SK-N-SH (cell line): ENCODE measurements at regions not wholly inside any gene's neighbourhood (a gene's known extent, or its start where the extent isn't known, plus 50 kb on each side); places are given as distances from the start of the nearest gene placed in this dataset.
A peak's percentile ranks its signal among the peaks of the same experiment; 100 is the strongest.

Experiments used
- CTCF ChIA-PET: fragments of 300-600, 350-600 bp; formaldehyde crosslinking; extraction: SDS; loops from one replicate; lab custom pipeline; 2021; lab: Yijun Ruan, JAX
- POLR2A ChIA-PET: fragments of 350-600 bp; sonication (Branson Sonifier 250); formaldehyde crosslinking; extraction: SDS; loops from one replicate; lab custom pipeline; 2020; ENCODE audit warnings: antibody characterized with exemption, inconsistent platforms; lab: Yijun Ruan, JAX
- DNase-seq: peaks from one replicate; pipeline ENCODE4 v3.0.0; 2012
- H2AFZ ChIP-seq: fragments of 200-600 bp; sonication (generic); 2 replicates; pipeline ENCODE4 v1.8.1; 2016; ENCODE audit warnings: antibody characterized with exemption, mild to moderate bottlenecking, low read depth
- H3F3A ChIP-seq: fragments of 200-600 bp; sonication (generic); replicated peaks from 2 replicates; pipeline ENCODE3; 2016; ENCODE audit warnings: antibody characterized with exemption, mild to moderate bottlenecking; ENCODE audit not compliant: insufficient read depth
- H3K27ac ChIP-seq, 2 experiments: fragments of 200-500 bp in 1 of 2; fragments of 200-600 bp in 1 of 2; sonication (Bioruptor generic) in 1 of 2; sonication (generic), shearing (Covaris generic) in 1 of 2; 2 replicates each; pipeline versions ENCODE4 v1.5.1 to v1.6.1; 2014 to 2016; ENCODE audit warnings: low read depth in 2 of 2, inconsistent platforms in 1 of 2, low read length in 1 of 2, mild to moderate bottlenecking in 1 of 2, mixed read lengths in 1 of 2
- H3K27me3 ChIP-seq: fragments of 200-600 bp; sonication (generic), shearing (Covaris generic); 2 replicates; pipeline ENCODE4 v1.6.1; 2016; ENCODE audit warnings: mixed run types; ENCODE audit not compliant: insufficient read depth
- H3K36me3 ChIP-seq, 2 experiments: fragments of 200-500 bp in 1 of 2; fragments of 200-600 bp in 1 of 2; sonication (Bioruptor generic) in 1 of 2; sonication (generic) in 1 of 2; replicated peaks in 1 of 2; 2 replicates each; pipeline versions ENCODE3 to v1.5.1; 2014 to 2016; ENCODE audit warnings: low read length in 1 of 2, mild to moderate bottlenecking in 1 of 2; ENCODE audit not compliant: insufficient read depth in 2 of 2, control insufficient read depth in 1 of 2
- H3K4me1 ChIP-seq, 2 experiments: fragments of 200-500 bp in 1 of 2; fragments of 200-600 bp in 1 of 2; sonication (Bioruptor generic) in 1 of 2; sonication (generic), shearing (Covaris generic) in 1 of 2; 2 replicates each; pipeline versions ENCODE4 v1.5.1 to v1.6.1; 2014 to 2016; ENCODE audit warnings: low read depth in 1 of 2, low read length in 1 of 2, mixed run types in 1 of 2; ENCODE audit not compliant: insufficient read depth in 2 of 2, control insufficient read depth in 1 of 2
- H3K4me2 ChIP-seq: fragments of 200-600 bp; sonication (generic), shearing (Covaris generic); 2 replicates; pipeline ENCODE4 v1.6.1; 2017; ENCODE audit warnings: mixed run types
- H3K4me3 ChIP-seq, 2 experiments: fragments of 200-500 bp in 1 of 2; fragments of 200-600 bp in 1 of 2; sonication (Bioruptor generic) in 1 of 2; sonication (generic), shearing (Covaris generic) in 1 of 2; 2 replicates each; pipeline versions ENCODE4 v1.5.1 to v1.8.1; 2014 to 2016; ENCODE audit warnings: low read depth in 2 of 2, inconsistent platforms in 1 of 2, low read length in 1 of 2, mild to moderate bottlenecking in 1 of 2, mixed read lengths in 1 of 2, moderate library complexity in 1 of 2
- H3K79me2 ChIP-seq: fragments of 200-600 bp; sonication (generic); 2 replicates; pipeline ENCODE4 v1.8.1; 2017; ENCODE audit warnings: mild to moderate bottlenecking; ENCODE audit not compliant: insufficient read depth
- H3K9ac ChIP-seq: fragments of 200-600 bp; sonication (generic); 2 replicates; pipeline ENCODE4 v1.6.1; 2017; ENCODE audit warnings: mixed run types
- H3K9me2 ChIP-seq: fragments of 200-600 bp; sonication (generic); 2 replicates; pipeline ENCODE4 v1.6.1; 2017; ENCODE audit warnings: mixed run types
- H3K9me3 ChIP-seq: fragments of 200-600 bp; sonication (generic); 2 replicates; pipeline ENCODE4 v1.6.1; 2017; ENCODE audit warnings: mixed run types, mild to moderate bottlenecking, moderate library complexity
- H4K20me1 ChIP-seq: fragments of 200-600 bp; sonication (generic); 2 replicates; pipeline ENCODE4 v1.6.1; 2017; ENCODE audit warnings: mild to moderate bottlenecking, mixed run types; ENCODE audit not compliant: insufficient read depth
- GABPA ChIP-seq: IDR thresholded peaks from 2 replicates; pipeline ENCODE4 v1.4.0; 2012; ENCODE audit warnings: low read depth, mild to moderate bottlenecking
- NFIC ChIP-seq: IDR thresholded peaks from 2 replicates; pipeline ENCODE4 v1.4.0; 2012; ENCODE audit warnings: borderline replicate concordance
- SIN3A ChIP-seq: IDR thresholded peaks from 2 replicates; pipeline ENCODE4 v1.6.1; 2012; ENCODE audit warnings: low read depth, mild to moderate bottlenecking, low read length, moderate library complexity, borderline replicate concordance
- TAF1 ChIP-seq: IDR thresholded peaks from 2 replicates; pipeline ENCODE4 v1.6.1; 2012; ENCODE audit warnings: low read depth, mild to moderate bottlenecking, low read length, moderate library complexity, borderline replicate concordance
- TCF12 ChIP-seq: IDR thresholded peaks from 2 replicates; pipeline ENCODE4 v1.4.0; 2012
- YY1 ChIP-seq: IDR thresholded peaks from 2 replicates; pipeline ENCODE4 v1.4.0; 2012; ENCODE audit warnings: low read depth, mild to moderate bottlenecking
- WGBS: methylation state at CpG from one replicate; pipeline ENCODE4 v1.1.6; 2017; ENCODE audit warnings: low lambda C conversion rate; 5-methylcytosine and 5-hydroxymethylcytosine counted together
- TF ChIP-seq, protein P1 (sequence below): IDR thresholded peaks from 2 replicates; pipeline ENCODE4; 2012
- TF ChIP-seq, protein P2 (sequence below): fragments of 150-350 bp; IDR thresholded peaks from 2 replicates; pipeline ENCODE4 v1.6.1; 2017; ENCODE audit warnings: antibody characterized with exemption, low read length, low read depth, borderline replicate concordance
- TF ChIP-seq, protein P3 (sequence below): IDR thresholded peaks from 2 replicates; pipeline ENCODE4 v1.4.0; 2012; ENCODE audit warnings: low read depth, borderline replicate concordance
- TF ChIP-seq, protein P4 (sequence below): fragments of 150-350 bp; IDR thresholded peaks from 2 replicates; pipeline ENCODE4 v1.6.1; 2016; ENCODE audit warnings: mild to moderate bottlenecking, low read depth, low read length

DNA sequence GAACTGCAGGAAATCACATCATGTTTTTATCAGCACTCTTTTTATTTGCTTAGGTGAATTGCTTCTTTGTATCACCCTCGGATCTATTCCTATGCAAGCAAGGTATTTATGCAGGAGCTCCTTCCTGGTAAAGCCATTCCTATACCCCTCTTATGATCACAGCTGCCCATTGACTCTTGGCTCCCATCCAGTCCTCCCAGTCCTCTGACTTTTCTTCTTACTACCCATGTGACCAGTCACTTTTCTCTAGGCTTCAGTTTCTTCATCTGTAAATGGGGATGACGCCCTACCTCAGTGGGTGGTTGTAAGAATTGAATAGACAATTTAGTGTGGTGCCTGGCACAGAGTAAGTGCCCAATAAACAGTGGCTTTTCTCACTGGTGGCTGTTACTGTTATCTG is 144.9 kb downstream of the FHIP1A start:
- CTCF ChIA-PET = no interaction called here
- peaks cover 4% of the 10 kb centered on the region; the same call in 1 of the 2 replicates for H3K9me3 ChIP-seq
- TF ChIP-seq SIN3A = no peak
- TF ChIP-seq GABPA = no peak
- no peak overlapping the region for H3K27ac ChIP-seq
- no peaks in the 10 kb centered on the region for H3K36me3 ChIP-seq
- POLR2A ChIA-PET = no interaction called here
- no peaks in the 10 kb centered on the region; a peak in 1 of 4 replicates for H3K4me1 ChIP-seq
- H3K79me2 ChIP-seq = no peaks in the 10 kb centered on the region
- H4K20me1 ChIP-seq = no peaks in the 10 kb centered on the region
- no peak overlapping the region for H3K4me2 ChIP-seq
- no peak overlapping the region for H3K9ac ChIP-seq
- no peaks in the 10 kb centered on the region for H3K27me3 ChIP-seq
- 82% methylated on average over 2 of the region's 2 CpGs for WGBS
- no peak overlapping the region for H3K4me3 ChIP-seq
- DNase-seq = no peak
- no peaks in the 10 kb centered on the region for H3F3A ChIP-seq
- H3K9me2 ChIP-seq = no peaks in the 10 kb centered on the region
- H2AFZ ChIP-seq = no peak overlapping the region

DNA sequence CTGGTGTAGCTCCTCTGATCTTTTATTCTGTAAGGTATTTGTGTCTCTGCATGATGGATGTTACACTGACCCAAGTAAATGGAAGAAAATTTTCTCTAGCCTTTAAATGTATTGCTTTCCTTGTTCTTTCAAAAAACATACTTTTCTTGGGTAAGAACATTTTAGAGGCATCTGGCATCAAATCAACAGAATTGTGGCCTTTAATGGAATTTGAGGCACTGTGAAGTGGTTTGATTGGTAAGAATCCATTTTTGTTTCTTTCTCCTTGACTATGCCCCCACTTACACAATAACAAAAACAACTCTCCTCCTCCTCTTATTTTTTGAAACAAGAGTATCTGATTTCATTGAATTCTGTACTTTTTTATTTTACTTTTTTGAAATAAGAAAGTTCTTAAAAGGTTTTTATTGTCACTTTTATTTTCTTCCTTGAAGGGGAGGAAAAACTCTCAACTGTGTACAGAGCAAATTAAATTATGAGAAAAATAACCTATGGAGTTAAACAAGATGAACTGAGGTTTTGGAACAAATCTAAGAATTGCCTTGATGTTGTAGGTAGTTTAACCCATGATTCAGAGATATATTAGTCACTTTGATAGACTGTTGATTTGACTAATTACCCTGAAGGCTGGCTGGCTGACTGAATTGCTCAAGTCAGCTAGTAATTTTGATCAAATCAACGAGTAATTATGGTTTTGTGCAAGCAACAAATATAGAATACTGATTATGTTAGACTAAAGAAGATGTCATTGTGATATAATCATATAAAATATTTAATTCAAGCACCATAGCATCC is 146.4 kb downstream of the FHIP1A start:
- Histone ChIP-seq H3K4me2 (no peak overlapping the region), H3K4me1 (no peaks in the 10 kb centered on the region; a peak in 1 of 4 replicates), H3K9ac (no peak overlapping the region), H3K36me3 (no peaks in the 10 kb centered on the region), H3K9me2 (no peaks in the 10 kb centered on the region), H3K27ac (no peak overlapping the region; a peak in 1 of 4 replicates), H3K79me2 (no peaks in the 10 kb centered on the region), H3K9me3 (peaks cover 2% of the 10 kb centered on the region; the same call in 1 of the 2 replicates), H3K4me3 (no peak overlapping the region), H2AFZ (no peak overlapping the region), H4K20me1 (no peaks in the 10 kb centered on the region), H3F3A (no peaks in the 10 kb centered on the region), H3K27me3 (no peaks in the 10 kb centered on the region)
- DNase-seq = no peak
- POLR2A ChIA-PET = no interaction called here
- no peak for TF ChIP-seq NFIC
- TF ChIP-seq, protein P1, sequence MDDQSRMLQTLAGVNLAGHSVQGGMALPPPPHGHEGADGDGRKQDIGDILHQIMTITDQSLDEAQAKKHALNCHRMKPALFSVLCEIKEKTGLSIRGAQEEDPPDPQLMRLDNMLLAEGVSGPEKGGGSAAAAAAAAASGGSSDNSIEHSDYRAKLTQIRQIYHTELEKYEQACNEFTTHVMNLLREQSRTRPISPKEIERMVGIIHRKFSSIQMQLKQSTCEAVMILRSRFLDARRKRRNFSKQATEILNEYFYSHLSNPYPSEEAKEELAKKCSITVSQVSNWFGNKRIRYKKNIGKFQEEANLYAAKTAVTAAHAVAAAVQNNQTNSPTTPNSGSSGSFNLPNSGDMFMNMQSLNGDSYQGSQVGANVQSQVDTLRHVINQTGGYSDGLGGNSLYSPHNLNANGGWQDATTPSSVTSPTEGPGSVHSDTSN = peak; percentile 48; the same call in 1 of the 2 replicates
- no peak for TF ChIP-seq SIN3A
- CTCF ChIA-PET = no interaction called here
- 21% methylated on average over 1 of the region's 1 CpG for WGBS

DNA sequence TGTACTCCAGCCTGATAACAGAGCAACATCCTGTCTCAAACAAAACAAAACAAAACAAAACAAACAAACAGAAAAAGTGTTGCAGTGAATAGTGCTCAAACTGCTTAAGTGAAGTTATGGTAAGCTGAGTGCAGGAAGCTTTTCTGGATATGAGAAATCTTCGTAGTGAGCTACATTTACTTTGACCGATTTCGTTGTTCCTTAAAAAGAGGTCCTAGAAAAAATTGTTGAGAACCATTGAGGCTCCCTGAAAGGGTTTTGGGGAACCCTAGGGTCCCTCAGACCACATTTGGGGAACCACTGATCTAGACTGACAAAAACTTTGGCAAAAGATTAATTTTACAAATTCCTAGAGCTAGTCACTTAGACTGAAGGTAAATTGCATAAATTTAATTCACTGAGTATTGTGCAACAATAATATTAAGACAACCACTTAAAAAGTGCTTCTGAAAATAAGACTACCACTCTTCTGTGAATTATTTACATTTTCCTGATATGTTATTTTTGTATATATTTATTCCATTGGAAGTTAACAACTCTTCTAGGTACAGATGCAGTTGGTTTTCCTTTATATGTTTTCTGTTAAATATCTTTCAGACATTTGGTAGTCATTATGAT is 149.6 kb downstream of the FHIP1A start:
- Histone ChIP-seq H3K27me3 (no peaks in the 10 kb centered on the region), H3K4me1 (no peaks in the 10 kb centered on the region; a peak in 1 of 4 replicates), H3F3A (no peaks in the 10 kb centered on the region), H3K27ac (no peak overlapping the region), H3K9me3 (no peaks in the 10 kb centered on the region), H3K4me2 (no peak overlapping the region), H4K20me1 (no peaks in the 10 kb centered on the region), H3K9me2 (no peaks in the 10 kb centered on the region), H2AFZ (no peak overlapping the region), H3K9ac (no peak overlapping the region), H3K4me3 (no peak overlapping the region), H3K36me3 (no peaks in the 10 kb centered on the region), H3K79me2 (no peaks in the 10 kb centered on the region)
- TF ChIP-seq, protein P2, sequence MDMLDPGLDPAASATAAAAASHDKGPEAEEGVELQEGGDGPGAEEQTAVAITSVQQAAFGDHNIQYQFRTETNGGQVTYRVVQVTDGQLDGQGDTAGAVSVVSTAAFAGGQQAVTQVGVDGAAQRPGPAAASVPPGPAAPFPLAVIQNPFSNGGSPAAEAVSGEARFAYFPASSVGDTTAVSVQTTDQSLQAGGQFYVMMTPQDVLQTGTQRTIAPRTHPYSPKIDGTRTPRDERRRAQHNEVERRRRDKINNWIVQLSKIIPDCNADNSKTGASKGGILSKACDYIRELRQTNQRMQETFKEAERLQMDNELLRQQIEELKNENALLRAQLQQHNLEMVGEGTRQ = no peak
- TF ChIP-seq TAF1 (no peak), TCF12 (no peak), YY1 (no peak), GABPA (no peak)
- TF ChIP-seq, protein P3, sequence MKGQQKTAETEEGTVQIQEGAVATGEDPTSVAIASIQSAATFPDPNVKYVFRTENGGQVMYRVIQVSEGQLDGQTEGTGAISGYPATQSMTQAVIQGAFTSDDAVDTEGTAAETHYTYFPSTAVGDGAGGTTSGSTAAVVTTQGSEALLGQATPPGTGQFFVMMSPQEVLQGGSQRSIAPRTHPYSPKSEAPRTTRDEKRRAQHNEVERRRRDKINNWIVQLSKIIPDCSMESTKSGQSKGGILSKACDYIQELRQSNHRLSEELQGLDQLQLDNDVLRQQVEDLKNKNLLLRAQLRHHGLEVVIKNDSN = no peak
- TF ChIP-seq, protein P4, sequence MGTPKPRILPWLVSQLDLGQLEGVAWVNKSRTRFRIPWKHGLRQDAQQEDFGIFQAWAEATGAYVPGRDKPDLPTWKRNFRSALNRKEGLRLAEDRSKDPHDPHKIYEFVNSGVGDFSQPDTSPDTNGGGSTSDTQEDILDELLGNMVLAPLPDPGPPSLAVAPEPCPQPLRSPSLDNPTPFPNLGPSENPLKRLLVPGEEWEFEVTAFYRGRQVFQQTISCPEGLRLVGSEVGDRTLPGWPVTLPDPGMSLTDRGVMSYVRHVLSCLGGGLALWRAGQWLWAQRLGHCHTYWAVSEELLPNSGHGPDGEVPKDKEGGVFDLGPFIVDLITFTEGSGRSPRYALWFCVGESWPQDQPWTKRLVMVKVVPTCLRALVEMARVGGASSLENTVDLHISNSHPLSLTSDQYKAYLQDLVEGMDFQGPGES = no peak
- CTCF ChIA-PET = no interaction called here
- no peak for DNase-seq
- POLR2A ChIA-PET = no interaction called here
- WGBS = 92% methylated on average over 3 of the region's 3 CpGs
